H1 (cell line): ENCODE measurements at regions not wholly inside any gene's neighbourhood (a gene's known extent, or its start where the extent isn't known, plus 50 kb on each side); places are given as distances from the start of the nearest gene placed in this dataset.

ENCODE experiments used
- CTCF ChIA-PET: fragments of 300-600 bp; sonication (Branson Sonifier 250); formaldehyde crosslinking; loops from one replicate; lab custom pipeline; 2021; ENCODE audit not compliant: partially characterized antibody; lab: Charles Lee
- POLR2A ChIA-PET: fragments of 300-600 bp; sonication (Branson Sonifier 250); formaldehyde crosslinking; loops from one replicate; lab custom pipeline; 2021; ENCODE audit warnings: inconsistent platforms; ENCODE audit not compliant: partially characterized antibody; lab: Charles Lee
- DNase-seq, 2 experiments: peaks; one replicate each; pipeline versions ENCODE4 v3.0.0 to v3.0.0-alpha.2; 2010 to 2022; ENCODE audit warnings: low spot score in 2 of 2, low read depth in 1 of 2, mixed read lengths in 1 of 2
- FAIRE-seq: peaks from 2 replicates; lab custom pipeline; 2011; peaks lifted over from hg19 to GRCh38; lab: Jason Lieb, UNC
- H2AFZ ChIP-seq: 2 replicates; pipeline ENCODE4 v1.8.1; 2012; ENCODE audit warnings: low read length, inconsistent platforms
- H2AK5ac ChIP-seq: 2 replicates; pipeline ENCODE4 v1.6.1; 2013; ENCODE audit warnings: low read depth, low read length
- H2BK120ac ChIP-seq: replicated peaks from 2 replicates; pipeline ENCODE3; 2013; ENCODE audit warnings: low read depth, low read length, inconsistent platforms
- H2BK12ac ChIP-seq: 2 replicates; pipeline ENCODE4 v1.6.1; 2013; ENCODE audit warnings: low read depth, low read length
- H2BK15ac ChIP-seq: 2 replicates; pipeline ENCODE4 v1.6.1; 2013; ENCODE audit warnings: low read length
- H2BK20ac ChIP-seq: 2 replicates; pipeline ENCODE4 v1.6.1; 2013; ENCODE audit warnings: low read length
- H2BK5ac ChIP-seq: 2 replicates; pipeline ENCODE4 v1.6.1; 2013; ENCODE audit warnings: low read depth, low read length
- H3K14ac ChIP-seq: 2 replicates; pipeline ENCODE4 v1.6.1; 2013; ENCODE audit warnings: inconsistent platforms; ENCODE audit not compliant: insufficient read length
- H3K18ac ChIP-seq: 2 replicates; pipeline ENCODE4 v1.6.1; 2013; ENCODE audit warnings: low read length; ENCODE audit errors: extremely low read depth
- H3K23ac ChIP-seq: 2 replicates; pipeline ENCODE4 v1.6.1; 2013; ENCODE audit warnings: inconsistent platforms; ENCODE audit not compliant: insufficient read length
- H3K23me2 ChIP-seq: 2 replicates; pipeline ENCODE4 v1.6.1; 2013; ENCODE audit warnings: low read depth, low read length
- H3K27ac ChIP-seq: 2 replicates; pipeline ENCODE4 v1.6.1; 2011; ENCODE audit warnings: low read depth, low read length, inconsistent platforms
- H3K27me3 ChIP-seq, 4 experiments: replicated peaks in 1 of 4; 1 replicate in 1 of 4; 2 replicates in 3 of 4; pipeline versions ENCODE4 v1.6.1 to v1.8.1; 2011 to 2013; ENCODE audit warnings: low read length in 3 of 4, mild to moderate bottlenecking in 3 of 4, inconsistent platforms in 2 of 4, mixed read lengths in 2 of 4, moderate library complexity in 1 of 4; ENCODE audit not compliant: control insufficient read depth in 3 of 4, insufficient read depth in 3 of 4; ENCODE audit errors: extremely low read depth in 1 of 4
- H3K36me3 ChIP-seq, 4 experiments: 2 replicates each; pipeline versions ENCODE4 v1.6.1 to v1.8.1; 2011 to 2013; ENCODE audit warnings: mild to moderate bottlenecking in 4 of 4, low read length in 3 of 4, moderate library complexity in 2 of 4, control low read depth in 1 of 4, inconsistent platforms in 1 of 4; ENCODE audit not compliant: insufficient read depth in 4 of 4, control insufficient read depth in 2 of 4
- H3K4ac ChIP-seq: replicated peaks from 2 replicates; pipeline ENCODE3; 2013; ENCODE audit warnings: low read length, low read depth, mixed read lengths, inconsistent platforms; ENCODE audit not compliant: insufficient read length
- H3K4me1 ChIP-seq, 4 experiments: replicated peaks in 1 of 4; 1 replicate in 1 of 4; 2 replicates in 3 of 4; pipeline versions ENCODE4 v1.6.1 to v1.8.1; 2011 to 2013; ENCODE audit warnings: low read length in 3 of 4, inconsistent platforms in 2 of 4, mixed read lengths in 1 of 4; ENCODE audit not compliant: insufficient read depth in 4 of 4, control insufficient read depth in 3 of 4
- H3K4me2 ChIP-seq, 2 experiments: 2 replicates each; pipeline versions ENCODE4 v1.6.1 to v1.8.1; 2011 to 2013; ENCODE audit warnings: low read depth in 2 of 2, low read length in 2 of 2, control low read depth in 1 of 2, inconsistent platforms in 1 of 2, mild to moderate bottlenecking in 1 of 2; ENCODE audit not compliant: insufficient read depth in 1 of 2
- H3K4me3 ChIP-seq, 4 experiments: fragments of 200-600, 300-600 bp in 1 of 4; sonication (generic), shearing (Covaris generic), sonication (Bioruptor Twin) in 1 of 4; 2 replicates each; pipeline versions ENCODE4 v1.5.1 to v1.8.1; 2011 to 2016; ENCODE audit warnings: low read length in 4 of 4, low read depth in 3 of 4, control low read depth in 2 of 4, inconsistent platforms in 2 of 4, mild to moderate bottlenecking in 2 of 4, mixed read lengths in 1 of 4, moderate library complexity in 1 of 4; ENCODE audit not compliant: insufficient read depth in 2 of 4; ENCODE audit errors: extremely low read depth in 1 of 4
- H3K56ac ChIP-seq: replicated peaks from 2 replicates; pipeline ENCODE3; 2013; ENCODE audit warnings: low read depth, mild to moderate bottlenecking, mixed read lengths, low read length, inconsistent platforms; ENCODE audit not compliant: insufficient read length
- H3K79me1 ChIP-seq: 2 replicates; pipeline ENCODE4 v1.6.1; 2013; ENCODE audit warnings: low read depth, low read length, control low read depth
- H3K79me2 ChIP-seq, 2 experiments: 2 replicates each; pipeline versions ENCODE4 v1.6.1 to v1.8.1; 2012 to 2013; ENCODE audit warnings: low read length in 2 of 2, mild to moderate bottlenecking in 2 of 2, inconsistent platforms in 1 of 2; ENCODE audit not compliant: insufficient read depth in 2 of 2, control insufficient read depth in 1 of 2
- H3K9ac ChIP-seq, 4 experiments: replicated peaks in 1 of 4; 1 replicate in 1 of 4; 2 replicates in 3 of 4; pipeline versions ENCODE4 v1.6.1 to v1.8.1; 2011 to 2013; ENCODE audit warnings: low read depth in 3 of 4, low read length in 3 of 4, control low read depth in 2 of 4, mild to moderate bottlenecking in 2 of 4, moderate library complexity in 2 of 4, inconsistent platforms in 1 of 4; ENCODE audit errors: extremely low read depth in 1 of 4
- H3K9me3 ChIP-seq, 2 experiments: 2 replicates each; pipeline versions ENCODE4 v1.6.1 to v1.8.1; 2012 to 2013; ENCODE audit warnings: mild to moderate bottlenecking in 2 of 2, moderate library complexity in 2 of 2, control low read depth in 1 of 2, inconsistent platforms in 1 of 2, low read depth in 1 of 2, low read length in 1 of 2, mixed read lengths in 1 of 2; ENCODE audit not compliant: insufficient read depth in 2 of 2
- H4K20me1 ChIP-seq, 2 experiments: replicated peaks in 1 of 2; 2 replicates each; pipeline versions ENCODE3 to v1.8.1; 2011 to 2013; ENCODE audit warnings: inconsistent platforms in 2 of 2, low read length in 2 of 2, mild to moderate bottlenecking in 1 of 2; ENCODE audit not compliant: insufficient read depth in 2 of 2, control insufficient read depth in 1 of 2
- H4K5ac ChIP-seq: 2 replicates; pipeline ENCODE4 v1.6.1; 2013; ENCODE audit warnings: low read length, low read depth, mixed read lengths, inconsistent platforms; ENCODE audit not compliant: insufficient read length
- H4K8ac ChIP-seq: 2 replicates; pipeline ENCODE4 v1.8.0; 2013; ENCODE audit warnings: mild to moderate bottlenecking, moderate library complexity, low read length, inconsistent platforms; ENCODE audit not compliant: insufficient read depth; ENCODE audit errors: extremely low read depth
- H4K91ac ChIP-seq: replicated peaks from 2 replicates; pipeline ENCODE3; 2013; ENCODE audit warnings: low read length, mixed read lengths, inconsistent platforms; ENCODE audit not compliant: insufficient read length
- ATF2 ChIP-seq: IDR thresholded peaks from 2 replicates; pipeline ENCODE4 v1.6.1; 2012; ENCODE audit warnings: low read length, inconsistent platforms
- ATF3 ChIP-seq: IDR thresholded peaks from 2 replicates; pipeline ENCODE4 v1.6.1; 2011; ENCODE audit warnings: low read depth, mild to moderate bottlenecking, low read length; ENCODE audit not compliant: insufficient read depth
- CHD2 ChIP-seq: IDR thresholded peaks from 2 replicates; pipeline ENCODE4 v1.6.1; 2012; ENCODE audit warnings: low read length, improper control_type of control experiment
- EZH2 ChIP-seq: fragments of 200-600 bp; sonication (generic); IDR thresholded peaks from 2 replicates; pipeline ENCODE4 v1.7.1; 2012; ENCODE audit warnings: low read depth, mild to moderate bottlenecking, moderate library complexity, low read length, inconsistent platforms; ENCODE audit not compliant: severe bottlenecking
- HDAC6 ChIP-seq: IDR thresholded peaks from one replicate; pipeline ENCODE4 v1.7.1; 2012; ENCODE audit warnings: low read depth, mild to moderate bottlenecking, inconsistent platforms, low read length, moderate library complexity
- KDM1A ChIP-seq: fragments of 200-600, 300-600 bp; sonication (generic); IDR thresholded peaks from 2 replicates; pipeline ENCODE4 v1.7.1; 2016; ENCODE audit warnings: mild to moderate bottlenecking, low read length, borderline replicate concordance
- KDM4A ChIP-seq: IDR thresholded peaks from one replicate; pipeline ENCODE4 v1.7.1; 2012; ENCODE audit warnings: low read depth, mild to moderate bottlenecking, moderate library complexity, low read length, inconsistent platforms; ENCODE audit not compliant: severe bottlenecking
- NANOG ChIP-seq: IDR thresholded peaks from 2 replicates; pipeline ENCODE4 v1.6.1; 2011; ENCODE audit warnings: low read length, low read depth, mild to moderate bottlenecking, inconsistent platforms; ENCODE audit not compliant: insufficient read depth, poor library complexity, severe bottlenecking
- POLR2A ChIP-seq, 2 experiments: IDR thresholded peaks; 1 replicate in 1 of 2; 2 replicates in 1 of 2; pipeline ENCODE4 v1.6.1; 2011; ENCODE audit warnings: low read depth in 2 of 2, low read length in 2 of 2, mild to moderate bottlenecking in 2 of 2; ENCODE audit errors: control extremely low read depth in 1 of 2
- SIN3A ChIP-seq, 2 experiments: IDR thresholded peaks in 1 of 2; conservative IDR thresholded peaks in 1 of 2; 2 replicates each; pipeline ENCODE4 v1.6.1; 2011 to 2012; ENCODE audit warnings: low read length in 2 of 2, improper control_type of control experiment in 1 of 2, low read depth in 1 of 2, mild to moderate bottlenecking in 1 of 2
- TAF1 ChIP-seq: IDR thresholded peaks from 2 replicates; pipeline ENCODE4 v1.6.1; 2011; ENCODE audit warnings: mild to moderate bottlenecking, low read depth, low read length
- TEAD4 ChIP-seq: IDR thresholded peaks from 2 replicates; pipeline ENCODE4 v1.6.1; 2012; ENCODE audit warnings: low read depth, low read length, inconsistent platforms, mixed read lengths
- ZNF274 ChIP-seq: IDR thresholded peaks from 2 replicates; pipeline ENCODE4 v1.7.0; 2012; ENCODE audit warnings: low read length, borderline replicate concordance; ENCODE audit errors: extremely low read depth
- WGBS, 2 experiments: shearing (Covaris generic) in 1 of 2; methylation state at CpG; one replicate each; pipeline versions ENCODE4 v1.1.6 to v1.1.7; 2013 to 2015; ENCODE audit warnings: low lambda C conversion rate in 2 of 2, mixed read lengths in 2 of 2, inconsistent platforms in 1 of 2, low coverage in 1 of 2, missing lambda C conversion rate in 1 of 2; ENCODE audit not compliant: insufficient replicate concordance in 2 of 2, insufficient coverage in 1 of 2, insufficient read length in 1 of 2; ENCODE audit errors: extremely low coverage in 1 of 2, missing lambda C conversion rate in 1 of 2; 5-methylcytosine and 5-hydroxymethylcytosine counted together

GRCh38 chr3:163573324-163573723, 1505.0 kb downstream of the SI start:
- H3K79me2 ChIP-seq: no peaks in the 10 kb centered on the region
- 92% methylated on average over 3 of the region's 3 CpGs; no CpG with 5 or more reads in 1 of the 2 experiments for WGBS, 2 experiments
- ChIA-PET CTCF (no interaction called here), POLR2A (no interaction called here)
- H2BK5ac ChIP-seq: no peak overlapping the region
- no peak overlapping the region for H3K27ac ChIP-seq
- H4K91ac ChIP-seq: no peak overlapping the region
- H4K8ac ChIP-seq: no peak overlapping the region
- no peak overlapping the region for H2AFZ ChIP-seq
- H3K18ac ChIP-seq: no peak overlapping the region
- FAIRE-seq: no peak
- H3K9me3 ChIP-seq: peaks cover 3 to 4% of the 10 kb centered on the region in 2 experiments; a peak in 1 of 4 replicates
- H4K20me1 ChIP-seq: no peaks in the 10 kb centered on the region
- no peaks in the 10 kb centered on the region for H3K4me1 ChIP-seq
- no peaks in the 10 kb centered on the region for H3K79me1 ChIP-seq
- no peaks in the 10 kb centered on the region for H3K23me2 ChIP-seq
- no peak overlapping the region for H2AK5ac ChIP-seq
- H3K36me3 ChIP-seq: no peaks in the 10 kb centered on the region
- H2BK20ac ChIP-seq: no peak overlapping the region
- DNase-seq: no peak
- H3K14ac ChIP-seq: no peak overlapping the region
- no peak overlapping the region for H2BK120ac ChIP-seq
- H2BK12ac ChIP-seq: no peak overlapping the region
- no peak overlapping the region for H4K5ac ChIP-seq
- no peak overlapping the region for H3K23ac ChIP-seq
- no peak overlapping the region for H2BK15ac ChIP-seq
- H3K27me3 ChIP-seq: no peaks in the 10 kb centered on the region
- H3K4me3 ChIP-seq: no peak overlapping the region
- no peak overlapping the region for H3K9ac ChIP-seq
- no peak overlapping the region for H3K56ac ChIP-seq
- no peak overlapping the region for H3K4ac ChIP-seq
- H3K4me2 ChIP-seq: no peak overlapping the region
- TF ChIP-seq ATF3: no peak
- TF ChIP-seq NANOG: no peak
- no peak for TF ChIP-seq HDAC6
- no peak for TF ChIP-seq KDM1A
- no peak for TF ChIP-seq TAF1
- no peak for TF ChIP-seq EZH2
- TF ChIP-seq KDM4A: no peak
- no peak for TF ChIP-seq ZNF274
- TF ChIP-seq TEAD4: no peak
- TF ChIP-seq SIN3A (conservative IDR thresholded peaks at IDR 0.05 in 1 of 2, IDR thresholded peaks at IDR 0.05 in 1 of 2; ENCODE audit: low read depth in 1 of 2, low read length in 2 of 2): no peak
- no peak for TF ChIP-seq ATF2
- no peak for TF ChIP-seq CHD2
- no peak for TF ChIP-seq POLR2A (IDR thresholded peaks at IDR 0.05; ENCODE audit: control extremely low read depth in 1 of 2, low read depth in 2 of 2, low read length in 2 of 2)
